GM12891 (cell line): ENCODE measurements at regions not wholly inside any gene's neighbourhood (a gene's known extent, or its start where the extent isn't known, plus 50 kb on each side); places are given as distances from the start of the nearest gene placed in this dataset.

Experiments
- POLR2A ChIP-seq: IDR thresholded peaks from 2 replicates; pipeline ENCODE4 v1.6.1; 2011; ENCODE audit warnings: low read depth, low read length, control low read depth
- TAF1 ChIP-seq: IDR thresholded peaks from 2 replicates; pipeline ENCODE4 v1.6.1; 2011; ENCODE audit warnings: low read depth, low read length, control low read depth

DNA sequence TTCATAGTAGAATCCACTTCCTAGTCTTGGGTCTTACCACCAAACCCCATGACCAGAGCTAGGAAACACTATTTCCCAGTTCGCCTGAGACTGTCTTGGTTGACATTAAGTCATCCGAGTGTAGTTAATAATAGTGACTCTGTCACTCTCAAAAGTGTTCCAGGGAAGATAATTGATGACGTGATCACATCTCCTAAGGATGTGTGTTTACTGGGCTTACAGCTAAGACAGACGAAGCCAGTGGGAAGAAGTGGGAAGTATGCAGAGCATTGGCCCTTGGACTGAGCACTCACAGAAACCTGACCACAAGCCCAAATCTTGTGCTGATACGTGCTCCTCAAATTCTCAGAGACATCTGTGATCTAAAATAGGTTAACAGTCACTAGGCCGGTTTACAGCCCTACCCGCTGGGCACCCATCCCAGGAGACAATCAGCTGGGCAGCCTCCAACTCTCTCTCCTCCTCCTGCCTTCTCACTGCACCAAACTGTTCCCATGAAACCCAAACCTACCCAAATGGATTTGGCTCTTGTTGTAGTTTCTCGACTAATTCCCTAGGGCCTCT is 316.6 kb downstream of the TLE1 start:
- TF ChIP-seq TAF1 = no peak
- no peak for TF ChIP-seq POLR2A
